ENCODE measurements at regions not wholly inside any gene's neighbourhood (a gene's known extent, or its start where the extent isn't known, plus 50 kb on each side); places are given as distances from the start of the nearest gene placed in this dataset.

DNA sequence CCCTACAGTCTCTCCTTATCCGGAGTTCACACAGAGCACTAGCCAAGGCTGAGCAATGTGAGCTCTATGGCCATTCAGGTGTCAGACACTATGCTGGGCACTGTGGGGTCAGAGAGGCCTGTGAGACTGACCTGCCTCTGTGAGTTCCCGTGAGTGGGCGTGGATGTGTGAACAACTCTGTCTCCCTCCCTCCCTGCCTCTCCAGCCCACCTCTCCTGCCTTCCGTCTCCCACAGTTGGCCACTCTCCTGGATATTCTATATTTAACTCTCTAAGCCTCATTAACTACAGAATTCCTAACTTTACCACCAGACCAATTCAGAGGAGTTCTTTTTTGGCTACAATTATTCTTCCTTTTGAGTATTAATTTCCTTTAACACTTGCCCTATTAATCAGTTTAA is 191.6 kb upstream of the NCAM1 start:
- DNase-seq, result no peak

DNA sequence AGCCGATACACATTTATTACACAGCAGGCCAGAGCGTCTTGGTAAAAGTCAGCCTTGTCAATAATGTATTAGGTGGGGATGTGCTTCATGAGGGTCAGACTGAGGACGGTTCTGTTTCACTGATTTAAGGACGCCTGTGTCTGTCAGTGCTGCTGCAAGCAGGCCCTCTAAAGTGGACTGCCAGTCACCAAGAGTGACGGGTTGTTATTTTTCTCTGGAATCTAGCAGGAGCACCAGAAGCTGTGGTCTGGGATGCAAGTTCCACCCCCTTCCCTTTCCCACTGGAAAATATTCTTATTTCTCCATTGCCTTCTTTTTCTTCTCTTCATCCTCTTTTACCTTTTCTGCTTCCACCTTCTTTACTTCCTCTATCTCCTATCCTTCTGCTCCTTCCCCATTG is 191.2 kb upstream of the NCAM1 start:
- DNase-seq, result no peak

DNA sequence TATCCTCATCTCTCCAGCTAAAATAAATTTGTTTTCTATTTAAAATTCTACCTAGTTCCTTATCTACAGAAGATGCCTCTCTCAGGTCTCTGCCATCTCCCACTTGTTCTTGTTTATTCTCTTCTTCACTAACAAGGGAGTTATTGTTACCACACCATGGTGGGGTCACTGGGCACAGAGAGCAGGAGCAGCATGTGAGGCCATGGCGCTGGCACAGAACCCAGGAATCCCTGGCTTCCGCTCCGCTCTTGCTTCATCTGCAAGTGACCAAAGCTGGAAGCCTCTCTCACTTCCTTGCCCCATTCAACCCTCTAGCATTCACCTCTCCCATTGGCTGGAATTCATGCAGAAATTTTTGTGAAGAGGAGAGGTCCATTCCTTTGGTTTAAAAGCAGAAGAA is 190.7 kb upstream of the NCAM1 start:
- DNase-seq, result no peak

DNA sequence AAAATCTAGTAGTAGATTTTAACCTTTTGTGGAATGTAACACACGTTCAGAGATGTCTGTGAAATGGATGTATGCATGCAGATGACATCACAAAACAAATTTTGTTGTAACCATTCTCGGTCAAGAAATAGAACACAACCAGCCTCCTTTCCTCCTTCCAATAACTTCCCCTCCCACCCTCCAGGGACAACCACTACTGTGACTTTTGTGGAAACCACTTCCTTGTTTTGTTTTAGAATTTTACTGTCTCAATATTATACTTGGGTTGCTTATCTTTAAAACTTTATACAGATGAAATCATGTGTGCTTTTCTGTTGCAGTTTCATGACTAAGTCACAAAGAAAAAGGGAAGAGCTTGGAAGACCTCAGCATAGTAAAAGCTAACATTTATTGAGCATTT is 189.4 kb upstream of the NCAM1 start:
- DNase-seq, result no peak

DNA sequence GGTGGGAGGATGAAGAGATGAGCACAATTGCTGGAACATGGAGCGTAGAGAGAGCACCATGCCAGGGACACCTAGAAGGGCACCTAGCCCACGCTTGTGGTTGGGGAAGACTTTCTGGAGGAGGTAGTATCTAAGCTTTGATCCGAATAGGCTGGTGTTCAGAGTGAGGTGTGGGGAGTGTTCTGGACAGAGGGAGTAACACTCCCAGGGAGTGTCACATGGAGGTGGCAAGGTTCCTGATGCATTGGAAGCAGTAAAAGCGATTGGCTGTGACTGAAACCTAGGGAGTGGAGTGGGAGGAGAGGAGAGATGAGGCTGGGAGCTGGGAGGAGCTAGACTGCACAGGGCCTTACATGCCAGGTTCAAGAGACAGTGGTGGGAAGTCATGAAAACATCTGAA is 188.0 kb upstream of the NCAM1 start:
- no peak for DNase-seq

DNA sequence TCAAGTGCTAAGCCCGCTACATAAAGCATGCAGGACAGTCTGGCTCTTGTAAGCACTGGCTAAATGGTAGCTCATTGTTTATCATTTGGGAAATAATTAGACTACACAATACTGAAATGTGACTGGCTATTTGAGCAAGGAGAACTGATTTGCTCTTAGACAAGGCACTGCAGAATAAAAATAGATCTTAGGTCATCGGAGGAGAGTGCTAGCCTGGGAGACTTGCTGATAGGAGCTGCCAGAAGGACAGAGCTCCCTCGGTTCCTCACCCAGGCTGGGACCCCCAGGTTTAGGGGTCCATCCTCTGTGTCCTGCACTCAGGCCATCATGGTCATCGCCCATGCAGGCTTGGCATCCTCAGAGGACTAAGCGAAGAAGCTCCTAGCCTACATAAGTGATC is 184.4 kb upstream of the NCAM1 start:
- no peak for DNase-seq

DNA sequence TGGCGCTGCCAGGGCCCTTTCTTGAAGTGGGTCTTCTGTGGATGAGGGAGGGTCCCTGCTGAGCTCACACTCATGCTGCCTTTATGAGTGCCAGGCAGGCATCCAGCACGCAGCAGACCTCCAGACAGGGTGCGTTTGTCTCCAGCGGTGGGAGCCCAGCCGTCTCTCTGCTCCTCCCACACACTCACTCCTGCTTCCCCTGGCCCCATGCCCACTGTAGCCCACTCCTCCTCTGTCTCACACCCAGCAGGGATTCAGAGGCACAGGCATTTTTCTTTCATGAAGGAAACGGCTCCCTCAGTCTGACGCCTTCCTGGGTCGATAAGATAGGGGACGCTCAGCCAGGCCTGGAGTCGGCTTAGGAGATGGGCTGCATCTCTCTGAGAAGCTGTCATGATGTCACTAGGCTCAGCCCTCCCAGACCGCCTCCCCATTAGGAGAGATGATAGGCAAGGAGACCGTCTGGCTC is 183.9 kb upstream of the NCAM1 start:
- no peak for DNase-seq

DNA sequence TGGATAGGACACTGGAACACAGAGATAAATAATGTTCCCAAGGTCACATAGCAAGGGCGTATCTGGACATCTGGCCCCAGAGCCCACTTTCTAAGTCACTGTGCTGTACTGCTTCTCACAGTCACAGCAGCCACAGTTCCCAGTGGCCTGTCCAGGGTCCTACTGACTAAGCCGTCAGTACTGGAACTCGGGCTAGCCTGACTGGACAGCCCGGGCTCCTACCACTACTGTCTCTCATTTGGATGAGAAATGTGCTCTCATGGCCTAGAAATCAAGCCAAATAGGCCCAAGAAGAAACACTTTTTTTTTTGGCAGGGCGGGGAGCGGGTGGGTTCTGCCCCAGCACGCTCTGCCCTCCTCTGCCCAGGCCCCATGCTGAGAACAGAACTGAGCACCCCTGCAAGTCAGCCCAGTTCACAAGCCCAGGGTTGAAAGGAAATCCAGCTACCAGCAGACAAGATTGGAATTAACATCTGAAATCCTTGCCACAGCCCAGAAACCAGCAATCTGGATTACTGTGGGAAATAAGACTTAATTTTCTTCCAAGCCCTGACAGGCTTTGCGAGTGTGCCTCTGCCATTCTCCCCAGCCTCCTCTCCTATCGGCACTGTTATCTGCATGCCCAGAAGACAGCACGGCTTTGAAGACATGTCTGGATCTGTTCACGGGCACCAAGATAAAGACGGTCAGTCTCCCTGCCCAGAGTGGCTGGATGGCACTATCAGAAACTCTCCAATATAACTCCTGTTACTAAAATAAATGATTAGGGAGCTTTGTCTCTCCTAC is 182.9 kb upstream of the NCAM1 start:
- no peak for DNase-seq

DNA sequence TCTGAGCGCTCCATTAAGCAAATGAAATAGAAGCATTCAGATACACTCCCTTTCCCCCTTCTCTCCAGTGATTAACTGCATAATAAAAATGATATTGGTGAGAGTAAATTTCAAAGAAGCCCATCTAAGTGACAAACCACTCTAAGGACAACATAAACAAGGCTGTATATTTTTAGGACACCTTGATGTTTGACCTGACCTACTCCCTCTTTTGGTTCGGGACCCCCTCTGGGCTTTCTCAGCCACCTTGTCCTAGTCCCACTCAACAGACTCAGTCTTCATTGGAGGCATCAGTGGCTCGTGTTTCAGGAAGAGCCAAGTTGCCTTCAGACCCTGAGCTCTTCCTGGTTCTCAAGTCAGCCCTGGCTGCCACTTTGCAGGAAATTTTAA is 182.3 kb upstream of the NCAM1 start:
- no peak for DNase-seq

DNA sequence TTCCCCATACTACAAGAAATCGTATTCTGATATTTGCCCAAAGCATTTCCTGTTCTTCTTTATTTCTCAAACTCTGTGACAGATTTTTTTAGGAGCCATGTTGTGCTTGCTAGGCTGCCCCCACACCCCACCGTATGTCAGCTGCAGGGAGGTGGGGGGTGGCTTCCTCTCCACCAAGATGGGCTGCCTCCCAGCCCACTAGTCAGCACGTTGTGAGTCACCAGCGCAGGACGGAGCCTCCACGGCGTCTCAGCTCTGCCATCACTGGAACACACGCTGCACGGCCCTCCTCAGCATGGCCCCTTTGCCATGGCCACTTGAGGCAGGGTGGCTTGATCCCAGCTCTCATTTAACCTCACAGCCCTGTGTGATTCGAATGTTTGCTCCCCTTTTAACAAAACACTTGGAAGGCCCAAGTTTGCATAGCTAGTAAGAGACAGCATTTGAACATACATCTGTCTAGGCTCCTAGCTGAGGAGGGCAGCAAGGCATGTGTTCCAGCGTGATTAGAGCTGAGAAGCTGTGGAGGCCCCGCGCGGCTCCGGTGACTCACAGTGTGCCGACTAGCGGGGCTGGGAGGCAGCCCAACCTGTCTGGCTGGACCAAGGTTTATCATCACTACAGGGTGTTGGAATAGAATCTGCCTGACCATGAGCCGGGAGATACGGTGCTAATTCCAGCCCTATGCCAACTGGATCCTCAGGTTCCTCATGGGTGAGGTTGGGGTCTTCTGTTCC is 180.7 kb upstream of the NCAM1 start:
- no peak for DNase-seq

DNA sequence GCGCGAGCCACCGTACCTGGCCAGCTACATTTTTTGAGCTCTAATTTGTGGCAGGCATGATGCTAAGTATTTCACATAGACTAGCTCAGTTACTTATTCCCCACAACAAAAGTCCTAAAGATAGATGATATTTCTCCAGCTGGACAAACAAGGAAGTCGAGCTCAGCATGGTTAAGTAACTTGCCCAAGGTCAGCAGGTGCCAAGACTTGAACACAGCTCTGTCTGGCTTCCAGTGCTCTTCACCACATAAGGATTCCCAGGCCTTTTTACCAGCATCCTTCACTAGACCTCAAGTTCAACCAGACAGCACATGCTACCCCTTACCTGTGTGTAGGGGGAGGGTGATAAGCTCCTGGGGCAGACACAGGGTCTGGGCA is 177.3 kb upstream of the NCAM1 start:
- DNase-seq, result no peak

DNA sequence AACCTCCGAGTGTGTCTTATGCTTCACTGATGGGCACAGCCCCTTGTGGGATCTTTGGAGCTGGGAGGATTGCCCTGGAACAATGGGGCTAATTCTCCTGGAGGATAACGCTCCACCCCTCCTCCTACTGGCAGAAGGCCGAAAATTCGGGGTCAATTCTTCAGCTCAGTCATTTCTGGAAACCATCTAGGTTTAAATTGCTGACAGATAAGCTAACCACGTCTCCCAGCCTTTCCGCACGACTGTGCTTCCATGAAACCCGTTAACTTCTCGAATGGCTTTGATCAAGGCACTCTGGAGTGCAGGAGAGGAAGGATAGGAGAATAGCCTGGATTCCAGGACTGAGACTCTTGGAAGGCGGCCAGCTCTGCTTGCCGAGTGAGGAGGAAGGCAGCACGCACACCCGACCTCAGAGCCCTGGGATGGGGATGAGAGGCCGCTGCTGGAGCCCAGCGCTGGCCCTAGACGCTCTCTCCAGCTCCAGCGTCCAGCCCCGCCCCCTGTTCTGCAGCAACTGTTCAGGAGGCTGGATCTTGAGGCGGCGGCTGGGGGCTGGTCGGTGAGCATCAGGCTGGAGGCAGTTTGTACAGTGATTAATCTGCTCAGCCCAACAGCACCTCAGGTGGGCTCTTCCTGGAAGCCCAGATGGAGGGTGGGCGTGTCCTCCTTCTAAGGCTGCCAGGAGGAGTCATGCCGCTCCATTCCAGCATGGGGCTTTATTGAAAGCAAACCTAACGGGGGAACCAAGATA is 176.7 kb upstream of the NCAM1 start:
- DNase-seq, result no peak

DNA sequence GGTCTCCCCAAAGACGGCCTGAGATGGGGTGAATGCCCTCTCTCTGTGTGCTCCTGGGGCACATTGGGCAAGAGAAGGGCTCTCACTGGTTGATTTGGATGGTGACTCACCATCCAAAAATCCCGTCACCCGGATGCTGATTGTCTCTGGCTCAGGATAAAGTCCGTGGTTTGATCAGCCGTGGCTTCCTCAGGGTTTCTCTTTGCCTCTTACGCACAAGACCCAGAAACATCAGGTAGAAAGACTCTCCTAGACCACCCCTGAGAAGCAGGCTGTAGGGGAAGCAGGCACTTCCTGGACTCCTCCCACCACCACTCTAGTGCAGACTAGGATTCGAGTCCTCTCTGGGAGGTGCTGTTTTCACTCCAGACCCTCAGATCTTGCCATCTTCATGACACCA is 176.1 kb upstream of the NCAM1 start:
- no peak for DNase-seq

DNA sequence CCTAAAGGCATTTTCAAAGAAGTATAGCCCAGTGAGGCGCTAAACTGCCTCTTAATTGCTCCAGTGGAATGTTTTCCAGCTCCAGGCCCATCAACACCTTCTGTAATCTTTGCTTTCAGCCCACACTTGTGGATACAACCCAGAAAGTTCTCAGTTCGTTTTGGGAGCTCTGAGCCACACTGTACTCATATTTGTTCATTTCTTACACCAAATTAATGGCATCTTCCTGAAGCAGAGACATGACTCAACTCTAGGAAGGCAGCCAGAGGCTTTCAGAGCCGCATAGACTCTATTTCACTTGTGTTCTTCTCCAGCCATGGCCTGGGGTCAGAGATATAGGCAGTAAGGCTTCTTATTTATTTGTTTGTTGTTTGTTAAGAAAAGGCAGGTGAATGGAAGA is 175.5 kb upstream of the NCAM1 start:
- no peak for DNase-seq

DNA sequence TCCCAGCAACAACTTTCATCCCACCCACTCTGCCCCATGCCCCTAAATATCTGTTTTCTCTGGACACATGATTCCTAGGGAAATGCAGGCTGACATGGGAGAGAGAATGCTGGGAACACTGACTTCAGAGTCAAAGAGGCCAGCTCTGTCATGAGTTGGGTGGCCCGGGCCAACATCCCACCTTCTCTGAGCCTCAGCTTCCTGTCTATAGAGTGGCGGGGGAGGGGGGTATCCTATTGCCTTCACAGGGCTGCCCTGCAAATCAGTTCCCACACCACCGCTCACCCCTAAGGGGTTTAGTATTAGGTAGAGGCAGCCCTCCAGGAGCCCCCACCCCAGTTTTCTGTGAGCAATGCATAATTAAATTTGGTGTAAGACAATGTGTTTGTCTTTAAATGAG is 175.0 kb upstream of the NCAM1 start:
- no peak for DNase-seq

DNA sequence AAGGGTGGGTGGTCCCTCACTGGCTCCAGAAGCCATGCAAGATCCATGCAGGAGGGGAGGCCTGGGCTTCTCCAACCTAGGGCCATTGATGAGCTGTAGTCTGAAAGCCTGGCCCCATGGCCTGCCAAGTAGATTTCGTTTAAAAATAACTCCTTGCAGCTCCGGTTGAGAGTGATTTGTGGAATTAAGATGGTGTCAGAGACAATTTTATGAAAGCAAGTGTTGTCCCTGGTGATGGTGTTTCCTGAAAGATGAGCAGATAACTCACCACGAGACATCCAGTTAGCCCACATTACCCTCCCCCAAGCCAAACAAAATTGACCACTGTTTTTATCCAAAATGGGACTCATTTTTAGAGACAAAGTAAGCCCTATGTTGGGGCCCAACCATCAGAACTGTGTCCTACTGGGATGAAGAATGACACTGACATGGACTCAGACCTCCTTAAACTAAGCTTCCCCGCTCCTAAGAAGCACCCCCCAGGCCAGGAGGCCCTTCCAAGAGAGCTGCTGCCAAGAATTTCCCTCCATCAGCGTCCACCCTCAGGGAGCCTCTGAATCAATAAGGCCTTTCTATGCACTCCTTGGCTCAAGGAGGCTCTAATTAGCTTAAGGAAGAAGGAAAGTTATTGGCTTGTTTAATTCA is 174.2 kb upstream of the NCAM1 start:
- no peak for DNase-seq

DNA sequence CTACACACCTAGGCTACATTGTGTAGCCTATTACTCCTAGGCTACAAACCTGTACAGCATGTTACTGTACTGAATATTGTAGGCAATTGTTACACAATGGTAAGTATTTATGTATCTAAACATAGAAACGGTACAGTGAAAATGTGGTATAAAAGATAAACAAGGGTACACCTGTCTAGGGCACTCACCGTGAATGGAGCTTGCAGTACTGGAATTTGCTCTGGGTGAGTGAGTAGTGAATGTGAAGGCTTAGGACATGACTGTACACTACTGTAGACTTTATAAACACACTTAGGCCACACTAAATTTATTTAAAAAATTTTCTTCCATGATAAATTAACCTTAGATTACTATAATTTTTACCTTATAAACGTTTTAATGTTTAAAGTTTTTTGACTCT is 171.7 kb upstream of the NCAM1 start:
- no peak for DNase-seq

DNA sequence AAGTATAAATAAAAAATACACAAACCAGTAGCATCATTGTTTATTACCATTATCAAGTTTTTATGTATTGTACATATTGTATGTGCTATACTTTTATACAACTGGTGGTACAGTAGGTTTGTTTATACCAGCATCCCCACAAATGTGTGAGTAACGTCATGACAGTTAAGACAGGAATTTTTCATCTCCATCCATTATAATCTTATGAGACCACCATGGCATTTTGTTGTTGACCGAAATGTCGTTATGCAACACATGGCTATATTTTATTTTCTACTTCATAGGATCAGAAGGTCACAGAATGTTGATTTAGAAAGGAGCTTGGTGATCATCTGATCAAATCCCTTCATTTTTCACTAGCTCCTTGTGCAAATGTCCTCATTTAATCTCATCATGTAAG is 170.9 kb upstream of the NCAM1 start:
- DNase-seq, result no peak

DNA sequence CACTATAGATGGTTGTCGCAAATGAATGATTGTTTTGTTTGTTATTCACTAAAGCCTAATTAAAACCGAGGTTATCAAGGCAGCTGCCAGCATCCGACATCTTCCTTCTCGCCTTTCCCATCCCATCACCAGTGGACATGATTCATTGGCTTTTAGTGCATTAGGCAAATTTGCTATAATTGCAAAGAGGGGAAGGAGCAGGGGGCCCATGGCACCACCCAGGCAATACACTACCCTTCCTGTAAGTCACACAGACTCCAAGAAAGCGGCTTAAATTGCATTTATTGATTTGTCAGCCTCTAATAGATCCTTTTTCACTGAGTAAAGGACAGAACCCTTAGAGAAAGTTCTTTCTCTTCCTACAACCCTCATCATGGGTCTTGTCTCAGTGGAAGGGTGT is 169.2 kb upstream of the NCAM1 start:
- DNase-seq, result no peak

DNA sequence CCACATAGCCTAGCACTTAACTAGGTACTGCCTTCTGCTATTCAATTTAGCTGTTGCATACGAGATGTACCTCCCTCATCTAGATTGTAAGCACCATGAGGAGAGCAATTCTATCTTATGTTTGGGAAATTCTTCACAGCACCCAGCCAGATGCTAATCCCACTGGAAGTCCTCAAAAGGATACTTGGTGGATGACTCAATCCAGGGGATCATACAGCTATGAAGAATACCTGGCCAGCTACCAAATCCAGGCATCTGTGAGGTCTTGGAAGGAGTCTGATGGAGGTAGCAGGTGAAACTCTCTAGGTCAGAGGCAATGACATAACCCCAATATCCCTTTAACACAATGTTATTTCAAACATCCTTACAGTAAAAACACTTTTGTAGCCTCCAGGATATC is 167.8 kb upstream of the NCAM1 start:
- no peak for DNase-seq

DNA sequence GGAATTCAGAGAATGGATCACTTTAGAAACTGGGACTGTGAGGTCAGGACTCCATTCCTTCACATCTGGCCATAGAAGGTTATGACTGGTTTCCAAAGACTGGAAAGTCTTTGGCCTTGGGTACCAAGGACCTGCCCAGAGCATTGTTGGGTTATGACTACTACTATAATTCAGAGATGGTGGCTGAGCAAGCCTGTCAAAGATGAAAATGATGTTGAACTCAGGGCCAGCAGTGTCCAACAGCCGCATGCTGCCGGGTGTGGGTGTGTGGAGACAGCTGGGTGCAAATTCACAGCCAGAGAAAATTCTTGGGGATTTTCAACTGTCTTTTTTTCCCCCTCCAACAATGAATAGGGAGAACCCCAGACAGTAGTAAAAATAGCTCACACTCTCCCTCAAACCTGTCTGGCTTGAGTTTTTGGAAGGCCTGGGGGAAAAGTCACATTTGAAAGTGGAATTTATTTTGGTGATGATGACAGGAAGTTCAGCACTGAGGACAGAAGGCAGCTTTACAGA is 166.8 kb upstream of the NCAM1 start:
- no peak for DNase-seq

DNA sequence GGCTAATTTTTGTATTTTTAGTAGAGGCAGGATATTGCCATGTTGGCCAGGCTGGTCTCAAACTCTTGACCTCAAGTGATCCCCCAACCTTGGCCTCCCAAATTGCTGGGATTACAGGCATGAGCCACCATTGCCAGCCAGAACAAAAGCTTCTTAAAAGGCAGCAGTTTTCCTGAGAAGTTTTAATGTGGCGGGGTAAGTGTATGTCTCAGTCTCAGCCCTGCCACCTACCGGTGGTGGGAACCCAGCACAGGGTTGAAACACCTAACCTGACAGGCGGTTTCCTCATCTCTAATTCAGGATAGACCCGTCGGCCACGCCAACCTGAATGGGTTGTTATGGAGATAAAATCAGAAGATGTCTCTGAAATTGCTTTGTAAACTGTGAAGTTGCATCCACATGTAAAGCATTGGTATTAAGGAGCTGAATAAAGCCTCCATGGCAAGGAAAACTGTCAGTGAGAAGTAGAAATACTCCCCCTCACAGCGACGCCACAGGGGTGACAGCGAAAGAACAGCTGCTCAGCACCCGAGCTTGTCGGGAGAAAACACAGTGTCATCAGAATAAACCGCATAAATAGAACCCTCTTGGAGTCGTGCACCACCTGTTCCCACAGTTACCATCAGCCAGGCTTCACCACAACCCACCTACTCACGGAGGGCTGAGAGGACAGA is 165.9 kb upstream of the NCAM1 start:
- DNase-seq, result peak; percentile 7

Data from stimulated activated CD4-positive, alpha-beta T cell treated with anti-CD3 and anti-CD28 coated beads, Interleukin-4, amount 100 ng/mL, for 1 hour (primary cell).